ENCODE measurements at regions not wholly inside any gene's neighbourhood (a gene's known extent, or its start where the extent isn't known, plus 50 kb on each side); places are given as distances from the start of the nearest gene placed in this dataset.
"Not testable (repeated sequence)": the region's sequence is repeated elsewhere in the genome, so short reads cannot be mapped to it uniquely, and the experiment has no call there.

DNA sequence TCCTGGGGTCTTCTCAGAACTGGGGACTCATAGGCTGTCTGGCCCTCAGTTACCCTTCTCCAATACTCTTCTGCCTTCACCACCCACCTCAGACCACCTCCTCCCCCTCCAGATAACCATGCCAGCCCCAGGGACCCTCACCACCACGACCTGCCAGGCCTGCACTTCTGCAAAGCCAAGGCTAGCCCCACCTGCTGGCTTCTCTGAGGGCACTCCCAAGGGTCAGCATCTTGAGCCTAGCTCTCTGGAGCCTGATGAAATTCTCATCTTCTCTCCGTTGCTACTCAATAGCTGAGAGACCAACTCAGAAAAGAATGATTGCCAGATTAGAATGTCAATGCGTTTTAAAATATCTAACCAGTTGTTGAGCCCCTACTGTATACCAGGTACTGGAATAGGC, 56.1 kb upstream of the LYRM9 start (continued):
- TF ChIP-seq, protein P1, sequence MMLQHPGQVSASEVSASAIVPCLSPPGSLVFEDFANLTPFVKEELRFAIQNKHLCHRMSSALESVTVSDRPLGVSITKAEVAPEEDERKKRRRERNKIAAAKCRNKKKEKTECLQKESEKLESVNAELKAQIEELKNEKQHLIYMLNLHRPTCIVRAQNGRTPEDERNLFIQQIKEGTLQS (IDR thresholded peaks at IDR 0.05), result no peak

DNA sequence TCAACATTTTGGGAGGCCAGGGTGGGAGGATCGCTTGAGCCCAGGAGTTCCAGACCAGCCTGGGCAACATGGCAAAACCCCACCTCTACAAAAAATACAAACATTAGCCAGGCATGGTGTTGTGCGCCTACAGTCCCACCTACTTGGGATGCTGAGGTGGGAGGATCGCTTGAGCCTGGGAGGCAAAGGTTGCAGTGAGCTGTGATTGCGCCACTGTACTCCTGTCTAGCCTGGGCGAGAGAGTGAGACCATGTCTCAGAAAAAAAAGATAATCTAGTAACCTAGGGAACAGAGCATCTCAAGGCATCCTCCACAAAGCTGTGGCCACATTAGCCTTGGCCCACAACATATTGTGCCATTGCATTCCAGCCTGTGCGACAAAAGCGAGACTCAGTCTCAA, 57.1 kb upstream of the LYRM9 start:
- DNase-seq (ENCODE audit: low read depth, low spot score); RAD21 ChIA-PET (ENCODE audit: low non-redundant PET in 1 of 2, low total read pairs in 2 of 2, uncharacterized antibody in 2 of 2, unreplicated experiment in 2 of 2); H3K4me1 ChIP-seq (ENCODE audit: control insufficient read depth in 1 of 2, insufficient read depth in 2 of 2, low read length in 2 of 2); BruUV-seq (replicated peaks); H3K9me2 ChIP-seq (ENCODE audit: insufficient read depth); ATAC-seq; H3K4me3 ChIP-seq (replicated peaks in 1 of 2; ENCODE audit: low read depth in 1 of 2, low read length in 2 of 2); H3K9ac ChIP-seq (ENCODE audit: low read length); intact Hi-C loops (cut with micrococcal nuclease); H3K36me3 ChIP-seq (ENCODE audit: control insufficient read depth in 1 of 2, insufficient read depth in 2 of 2, low read length in 2 of 2); H4K20me1 ChIP-seq (ENCODE audit: insufficient read depth); H3K9me3 ChIP-seq (ENCODE audit: control insufficient read depth in 1 of 2, insufficient read depth in 1 of 2, low read depth in 1 of 2, low read length in 2 of 2); H2AFZ ChIP-seq (ENCODE audit: low read depth, low read length, poor library complexity, severe bottlenecking); H3K79me2 ChIP-seq (ENCODE audit: insufficient read depth, low read length); H3K4me2 ChIP-seq (ENCODE audit: low read length); POLR2A ChIA-PET; H3K27ac ChIP-seq (ENCODE audit: low read depth, low read length): not testable (repeated sequence)
- CTCF ChIA-PET, result interaction anchor here (0.7 kb wide), 1 partner anchor 192 kb away, joined by 3 read pairs; no protein-coding TSS in a partner anchor
- H3K27me3 ChIP-seq (ENCODE audit: insufficient read depth, low read length), result peaks cover 18% of the 10 kb centered on the region; the same call in 1 of the 2 replicates

DNA sequence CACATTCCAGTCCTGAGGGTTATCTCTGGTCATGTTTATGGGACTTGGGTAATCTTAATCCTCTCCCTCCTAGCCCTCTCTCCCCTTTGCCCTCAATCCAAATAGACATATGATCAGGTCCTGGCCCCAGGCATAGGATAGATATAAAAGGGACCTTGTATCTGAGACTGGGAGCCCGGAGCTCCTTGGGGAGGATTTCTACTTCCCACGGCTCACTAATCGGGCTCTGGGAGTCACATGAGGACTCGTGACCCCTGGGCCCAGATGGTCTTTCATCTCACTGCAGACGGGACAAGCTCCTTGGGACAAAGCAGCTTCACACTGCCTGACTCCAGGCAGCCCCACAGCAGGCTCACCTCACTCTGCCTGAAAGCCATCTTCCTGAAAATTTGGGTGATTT, 57.8 kb upstream of the LYRM9 start:
- DNase-seq (ENCODE audit: low read depth, low spot score) (no peak), ATAC-seq (no peak)
- no peaks in the 10 kb centered on the region for H3K36me3 ChIP-seq (ENCODE audit: control insufficient read depth in 1 of 2, insufficient read depth in 2 of 2, low read length in 2 of 2)
- H2AFZ ChIP-seq (ENCODE audit: low read depth, low read length, poor library complexity, severe bottlenecking), result no peak overlapping the region
- H3K4me3 ChIP-seq (replicated peaks in 1 of 2; ENCODE audit: low read depth in 1 of 2, low read length in 2 of 2), result no peak overlapping the region
- no peak overlapping the region for H3K27ac ChIP-seq (ENCODE audit: low read depth, low read length)
- no peaks in the 10 kb centered on the region for H3K9me2 ChIP-seq (ENCODE audit: insufficient read depth)
- no peak overlapping the region for H3K4me2 ChIP-seq (ENCODE audit: low read length)
- BruUV-seq (replicated peaks), result no TSS peak
- CTCF ChIA-PET, result no interaction called here
- TF ChIP-seq RAD21 (IDR thresholded peaks at IDR 0.05; ENCODE audit: low read depth) (no peak), SIN3A (IDR thresholded peaks at IDR 0.05; ENCODE audit: low read depth) (no peak)
- POLR2A ChIA-PET, result no interaction called here
- RAD21 ChIA-PET (ENCODE audit: low non-redundant PET in 1 of 2, low total read pairs in 2 of 2, uncharacterized antibody in 2 of 2, unreplicated experiment in 2 of 2), result no interaction called here
- no peak overlapping the region for H3K9ac ChIP-seq (ENCODE audit: low read length)
- 0 out of 4 replicates have a peak, but pooled peaks cover 0 to 3% of the 10 kb centered on the region in 2 experiments for H3K4me1 ChIP-seq (ENCODE audit: control insufficient read depth in 1 of 2, insufficient read depth in 2 of 2, low read length in 2 of 2)
- H3K27me3 ChIP-seq (ENCODE audit: insufficient read depth, low read length), result peaks cover 18% of the 10 kb centered on the region; the same call in 1 of the 2 replicates
- no peaks in the 10 kb centered on the region for H4K20me1 ChIP-seq (ENCODE audit: insufficient read depth)
- no peaks in the 10 kb centered on the region for H3K79me2 ChIP-seq (ENCODE audit: insufficient read depth, low read length)
- intact Hi-C loops (cut with micrococcal nuclease), result no loop called here
- no peaks in the 10 kb centered on the region for H3K9me3 ChIP-seq (ENCODE audit: control insufficient read depth in 1 of 2, insufficient read depth in 1 of 2, low read depth in 1 of 2, low read length in 2 of 2)
